ENCODE measurements at regions not wholly inside any gene's neighbourhood (a gene's known extent, or its start where the extent isn't known, plus 50 kb on each side); places are given as distances from the start of the nearest gene placed in this dataset.

DNA sequence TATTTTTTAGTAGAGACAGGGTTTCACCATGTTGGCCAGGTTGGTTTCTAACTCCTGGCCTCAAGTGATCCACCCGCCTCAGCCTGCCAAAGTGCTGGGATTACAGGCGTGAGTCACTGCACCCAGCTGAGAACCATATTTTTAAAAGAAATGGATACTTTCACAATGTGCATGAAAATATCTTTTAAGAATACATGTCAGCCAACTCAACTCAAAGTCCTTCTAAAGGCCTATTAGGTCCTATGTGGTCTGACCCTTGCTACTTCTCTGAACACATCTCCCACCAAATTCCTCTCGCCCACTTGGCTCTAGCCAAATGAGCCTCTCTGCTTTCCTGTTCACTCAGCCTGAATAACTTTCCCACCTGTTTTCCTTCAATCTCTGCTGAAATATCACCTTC lies 119.6 kb downstream of the MTX2 start:
- DNase-seq (ENCODE audit: low read depth) = no peak

DNA sequence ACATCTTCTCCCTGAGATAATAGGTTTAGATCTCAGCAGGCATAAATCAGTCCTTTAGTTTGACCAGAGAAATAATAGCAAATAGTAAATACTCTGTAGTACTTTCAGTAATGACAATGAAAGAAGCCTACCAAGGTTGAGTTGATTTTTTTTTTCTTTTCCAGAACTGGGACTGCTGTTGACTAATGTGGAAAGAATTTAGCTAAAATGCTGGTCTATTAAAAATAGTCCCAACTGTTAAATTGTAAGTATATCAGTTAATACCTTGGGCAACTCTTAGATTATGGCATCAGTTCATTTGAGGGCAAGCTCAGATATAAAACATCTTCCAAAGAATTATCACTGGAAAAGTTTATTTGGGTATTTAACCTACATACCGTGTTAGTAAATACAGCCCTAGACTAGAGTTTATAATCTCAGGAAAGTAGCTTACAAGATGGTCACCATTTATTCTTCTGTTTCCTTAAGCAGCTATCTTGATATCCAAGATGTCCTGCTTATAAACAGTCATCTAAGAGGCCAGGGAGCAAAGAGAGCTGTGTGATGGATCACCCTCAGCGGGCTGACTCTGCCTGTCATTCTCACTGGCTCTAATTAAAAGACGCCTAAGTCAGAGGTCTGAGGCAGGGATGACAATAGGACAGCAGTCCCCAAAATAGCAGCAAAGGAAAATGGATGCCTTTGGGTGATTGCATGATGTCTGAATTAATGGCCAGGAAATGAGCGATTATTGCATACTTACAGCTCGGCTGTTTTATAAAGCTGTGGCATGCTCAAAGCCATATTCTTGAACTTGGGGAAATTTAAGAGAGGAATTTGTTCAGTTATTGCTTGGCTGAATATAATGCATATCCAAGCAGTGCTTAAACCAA lies 121.3 kb downstream of the MTX2 start:
- DNase-seq (ENCODE audit: low read depth) = no peak

DNA sequence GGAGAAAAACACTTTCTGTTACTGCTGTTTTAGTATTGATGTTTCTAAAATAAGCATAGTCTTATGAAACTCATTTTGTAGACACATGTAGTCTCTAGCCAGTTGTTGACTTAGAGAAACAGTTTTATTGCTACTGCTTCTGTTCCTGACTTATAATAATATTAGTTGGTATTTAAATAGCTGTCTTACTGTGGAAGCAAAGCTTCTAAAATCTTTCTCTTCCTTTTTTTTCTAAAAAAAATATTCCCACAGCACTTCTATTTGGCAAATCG lies 121.8 kb downstream of the MTX2 start:
- no peak for DNase-seq (ENCODE audit: low read depth)

DNA sequence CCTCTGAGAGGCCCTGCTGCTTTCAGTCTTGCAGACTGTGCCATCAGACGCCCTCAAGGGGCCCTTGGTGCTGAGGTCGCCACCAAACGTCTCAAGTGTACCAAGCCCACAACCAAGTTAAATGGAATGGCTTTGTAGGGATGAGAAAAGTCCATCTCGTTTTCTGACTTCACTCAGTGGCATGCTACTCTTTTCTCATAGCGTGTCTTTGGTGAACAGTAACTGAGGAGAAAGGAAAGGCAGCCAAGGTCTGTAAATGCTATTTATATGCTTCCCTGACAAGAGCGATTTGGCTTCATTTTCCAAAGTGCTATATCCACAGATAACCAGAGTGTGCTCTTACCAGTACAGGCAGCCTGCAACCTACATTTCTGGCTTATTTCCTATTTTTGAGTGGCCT lies 123.0 kb downstream of the MTX2 start:
- no peak for DNase-seq (ENCODE audit: low read depth)

DNA sequence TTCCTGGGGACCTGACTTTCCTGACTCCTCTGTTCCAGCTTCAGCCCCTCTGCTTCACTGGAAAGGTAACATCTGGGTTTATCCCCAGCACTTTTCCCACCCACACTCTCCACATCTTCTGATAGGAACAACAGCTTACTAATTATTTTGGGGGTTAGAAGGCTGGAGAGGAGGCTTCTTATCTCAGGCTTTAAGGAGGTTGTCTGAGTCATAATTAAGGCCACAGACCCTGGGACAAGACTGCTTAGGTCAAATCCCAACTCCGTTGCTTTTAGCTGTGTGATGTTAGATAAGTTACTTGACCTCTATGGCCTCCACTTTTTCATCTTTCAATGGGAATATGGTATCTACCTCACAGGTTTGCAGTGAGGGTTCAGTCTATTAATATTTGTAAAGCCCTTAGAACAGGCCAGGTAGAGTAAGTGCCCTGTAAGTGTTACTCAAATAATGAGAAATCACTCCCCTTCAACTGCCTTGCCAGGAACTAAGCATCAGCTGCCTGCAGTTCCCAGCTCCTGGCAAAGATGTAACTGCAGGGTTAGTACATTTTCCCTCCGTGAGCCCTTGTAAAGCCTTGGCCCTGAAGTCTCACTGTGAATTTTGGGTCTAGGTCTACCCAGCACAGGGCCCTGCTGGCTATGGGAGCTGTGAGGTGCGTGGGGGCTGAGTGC lies 123.6 kb downstream of the MTX2 start:
- DNase-seq (ENCODE audit: low read depth) = no peak

DNA sequence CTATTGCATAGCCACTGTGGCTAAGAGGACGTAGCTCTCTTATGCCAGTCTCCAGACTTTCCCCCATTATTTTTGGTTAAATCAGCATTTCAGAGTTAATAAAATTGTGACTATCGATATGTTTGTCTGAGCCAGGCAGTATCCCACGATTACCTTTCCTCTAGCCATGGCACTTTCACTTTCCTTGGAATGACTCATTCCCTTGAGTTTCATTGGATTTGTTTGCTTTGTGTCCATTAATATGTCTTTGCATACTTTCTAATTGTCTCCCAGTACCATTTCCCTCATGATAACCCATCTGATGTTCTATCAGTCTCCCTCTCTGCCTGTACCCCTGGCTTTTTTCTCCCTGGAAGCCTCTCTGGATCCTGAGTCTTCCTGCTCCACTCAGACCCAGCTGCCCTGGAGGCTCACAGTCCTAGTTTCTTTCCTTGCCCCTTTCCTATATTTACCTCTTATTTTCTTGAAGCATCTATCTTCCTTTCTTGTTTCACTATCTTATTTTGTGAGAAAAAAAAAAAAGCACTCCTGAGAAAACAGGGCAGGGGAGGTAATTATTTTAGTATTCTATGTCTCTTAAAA lies 126.1 kb downstream of the MTX2 start:
- DNase-seq (ENCODE audit: low read depth) = no peak

DNA sequence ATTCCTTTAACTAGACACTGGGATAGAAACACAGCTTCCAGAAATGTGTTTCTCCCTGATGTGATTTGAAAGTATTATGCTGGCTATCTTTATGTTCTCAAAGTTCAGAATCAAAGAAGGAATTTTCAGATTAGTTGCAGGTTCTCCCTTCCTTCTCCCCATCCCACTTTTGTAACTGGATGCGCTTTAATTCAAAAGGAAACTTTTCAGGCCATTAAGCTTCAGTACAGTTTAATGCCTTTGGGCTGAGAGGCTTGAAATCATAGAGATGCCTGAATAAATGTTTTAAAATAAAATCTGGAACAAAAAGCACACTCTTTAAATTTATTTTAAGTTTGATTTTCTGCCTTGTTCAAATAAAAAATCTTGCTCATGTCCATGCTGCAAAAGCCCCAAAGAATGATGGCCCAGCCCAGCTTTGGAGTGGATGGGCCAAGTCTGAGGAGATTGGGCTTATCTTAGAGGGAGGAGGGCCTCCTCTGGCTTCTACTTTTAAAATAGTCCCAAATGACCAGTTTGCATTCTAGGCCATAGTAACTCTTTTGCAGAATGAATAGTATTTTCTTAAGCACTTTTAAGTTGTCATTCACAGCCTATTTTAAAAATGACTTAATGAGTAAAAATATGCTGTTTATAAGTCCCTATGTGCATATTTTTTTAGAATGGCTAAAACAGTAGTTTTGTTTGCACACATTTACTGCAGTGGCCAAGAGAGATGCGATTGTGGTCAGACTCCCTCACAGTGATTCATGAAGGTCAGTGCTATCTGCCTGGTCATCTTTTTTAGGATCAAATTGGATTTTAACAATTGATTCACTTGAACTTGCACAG lies 129.2 kb downstream of the MTX2 start:
- no peak for DNase-seq (ENCODE audit: low read depth)

DNA sequence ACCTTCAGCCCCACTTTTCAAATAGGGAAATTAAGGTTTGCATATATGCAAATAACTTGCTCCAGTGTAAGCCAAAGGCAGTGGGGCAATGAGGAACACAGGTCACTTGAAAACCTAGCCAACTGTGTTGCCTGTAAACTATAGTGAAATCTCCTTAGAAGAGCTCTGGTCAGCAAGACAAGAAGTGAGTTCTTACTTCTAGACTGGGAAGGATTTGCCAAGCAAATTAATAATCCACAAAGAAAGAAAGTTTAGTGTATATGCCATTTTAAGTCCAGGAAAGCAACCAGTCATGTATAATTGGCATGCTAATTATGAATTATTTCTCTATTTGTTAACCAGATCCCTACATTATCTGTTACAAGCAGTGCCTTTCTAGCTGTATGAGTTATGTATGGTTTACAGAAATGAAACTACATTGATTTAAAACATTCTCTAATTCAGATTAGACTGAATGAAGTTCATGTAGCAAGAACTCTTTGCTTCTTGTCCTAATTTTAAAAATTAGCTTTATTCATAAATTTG lies 129.9 kb downstream of the MTX2 start:
- DNase-seq (ENCODE audit: low read depth) = no peak

DNA sequence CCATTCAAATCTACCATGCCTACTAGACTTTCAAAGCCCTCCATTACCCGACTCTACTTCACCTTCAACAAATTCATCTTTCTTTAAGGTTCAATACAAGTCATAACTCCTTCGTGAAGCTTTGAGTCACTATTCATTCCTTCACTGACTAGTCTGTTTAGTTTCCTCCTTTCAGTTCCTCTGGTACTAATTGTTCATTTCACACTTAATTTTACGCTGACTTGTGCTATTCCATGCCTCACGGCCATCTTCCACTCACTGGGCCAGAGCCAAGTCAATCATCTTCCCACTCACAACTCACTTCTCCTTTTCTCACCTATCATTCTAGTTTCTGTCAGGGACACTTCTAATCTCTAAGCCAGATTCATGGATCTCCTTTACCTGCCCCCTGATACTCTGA lies 136.2 kb downstream of the MTX2 start:
- DNase-seq (ENCODE audit: low read depth) = no peak

DNA sequence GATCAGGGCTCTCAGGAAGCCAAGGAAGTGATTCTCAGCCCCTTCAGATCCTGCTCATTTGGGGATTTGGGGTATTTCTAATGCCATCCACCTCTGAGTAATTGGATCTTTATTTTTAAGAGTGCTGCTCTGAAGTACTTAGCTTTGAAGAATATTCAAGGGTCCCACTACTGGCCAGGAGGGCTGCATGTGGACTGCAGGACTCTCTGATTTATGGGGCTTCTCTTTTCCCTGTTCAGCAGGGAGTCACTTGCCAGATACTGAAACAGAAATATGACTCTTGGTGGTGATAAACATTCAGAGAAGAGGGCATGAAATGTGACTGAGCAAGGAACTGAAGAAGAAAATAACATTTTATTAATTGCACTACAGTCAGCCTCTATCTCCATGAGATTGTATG lies 138.5 kb downstream of the MTX2 start:
- DNase-seq (ENCODE audit: low read depth) = no peak

DNA sequence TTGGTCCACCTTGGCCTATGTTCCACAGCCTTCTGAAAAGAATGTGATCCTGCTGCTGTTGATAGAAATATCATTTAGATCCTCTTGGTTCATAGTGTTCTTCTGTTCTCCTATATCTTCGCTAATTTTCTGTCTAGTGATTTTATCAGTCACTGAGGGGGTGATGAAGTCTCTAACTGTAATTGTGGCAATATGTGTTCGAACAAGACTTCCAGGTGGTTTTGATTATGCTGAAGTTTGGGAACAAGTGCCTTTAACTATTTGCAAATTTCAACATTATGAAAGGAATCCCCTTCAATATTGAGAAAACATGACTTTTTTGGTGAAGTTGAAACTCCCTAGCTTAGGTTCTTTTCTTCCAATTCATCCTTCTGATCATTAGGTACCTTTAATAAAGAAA lies 140.4 kb downstream of the MTX2 start:
- no peak for DNase-seq (ENCODE audit: low read depth)

DNA sequence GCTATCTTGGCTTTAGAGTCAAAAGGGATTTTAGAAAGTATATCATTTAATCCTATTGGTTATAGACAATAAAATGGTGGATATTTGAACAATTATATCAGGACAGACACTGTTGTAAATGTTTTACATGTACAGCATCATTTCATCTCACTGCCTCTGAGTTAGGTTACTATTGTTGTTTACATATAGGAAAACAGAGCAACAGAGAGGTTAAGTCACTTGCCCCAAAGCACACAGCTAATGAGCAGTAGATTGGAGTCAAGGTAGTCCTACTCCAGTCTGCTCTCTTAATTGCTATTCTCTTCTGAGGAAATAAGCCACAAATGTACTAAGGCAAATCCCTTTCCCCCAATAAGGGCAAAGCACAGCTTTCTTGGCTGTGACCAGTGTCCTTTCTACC lies 142.9 kb downstream of the MTX2 start:
- DNase-seq (ENCODE audit: low read depth) = no peak

DNA sequence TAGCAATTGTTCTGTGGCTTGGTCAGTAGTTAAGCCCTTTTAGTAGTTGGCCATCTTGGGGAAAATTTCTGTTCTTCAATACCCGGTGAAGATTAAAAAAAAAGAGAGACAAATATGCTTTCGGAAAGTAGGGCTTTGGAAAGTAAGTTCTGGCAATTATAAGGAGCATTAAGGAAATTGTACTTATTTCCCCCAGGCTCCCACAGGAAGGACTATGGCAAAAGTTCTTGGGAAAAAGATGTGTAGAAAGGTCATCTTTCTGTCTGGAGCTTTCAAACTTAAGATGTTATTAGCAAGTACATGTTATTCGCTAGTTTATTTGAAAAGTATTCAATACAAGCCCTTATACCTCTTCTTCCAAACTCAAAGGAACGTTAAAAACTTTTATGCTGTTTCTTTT lies 144.5 kb downstream of the MTX2 start:
- no peak for DNase-seq (ENCODE audit: low read depth)

DNA sequence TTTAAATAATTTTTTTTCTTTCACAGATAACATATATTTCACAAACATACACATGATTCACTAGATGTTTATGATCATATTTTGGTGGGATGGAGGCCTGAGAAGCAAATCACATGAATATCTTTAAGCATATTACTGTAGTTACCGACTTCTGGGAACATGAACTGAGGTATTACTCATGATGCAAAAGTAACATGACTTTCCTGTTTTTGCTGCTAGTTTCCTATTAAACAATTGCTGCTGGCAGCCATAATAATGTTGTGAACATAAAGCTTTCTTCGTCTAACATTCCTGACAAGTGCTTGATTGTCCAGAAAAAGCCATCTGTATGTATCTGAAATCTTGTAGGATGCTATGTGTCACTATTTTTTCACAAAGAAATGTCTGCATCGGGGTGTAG lies 145.4 kb downstream of the MTX2 start:
- no peak for DNase-seq (ENCODE audit: low read depth)

DNA sequence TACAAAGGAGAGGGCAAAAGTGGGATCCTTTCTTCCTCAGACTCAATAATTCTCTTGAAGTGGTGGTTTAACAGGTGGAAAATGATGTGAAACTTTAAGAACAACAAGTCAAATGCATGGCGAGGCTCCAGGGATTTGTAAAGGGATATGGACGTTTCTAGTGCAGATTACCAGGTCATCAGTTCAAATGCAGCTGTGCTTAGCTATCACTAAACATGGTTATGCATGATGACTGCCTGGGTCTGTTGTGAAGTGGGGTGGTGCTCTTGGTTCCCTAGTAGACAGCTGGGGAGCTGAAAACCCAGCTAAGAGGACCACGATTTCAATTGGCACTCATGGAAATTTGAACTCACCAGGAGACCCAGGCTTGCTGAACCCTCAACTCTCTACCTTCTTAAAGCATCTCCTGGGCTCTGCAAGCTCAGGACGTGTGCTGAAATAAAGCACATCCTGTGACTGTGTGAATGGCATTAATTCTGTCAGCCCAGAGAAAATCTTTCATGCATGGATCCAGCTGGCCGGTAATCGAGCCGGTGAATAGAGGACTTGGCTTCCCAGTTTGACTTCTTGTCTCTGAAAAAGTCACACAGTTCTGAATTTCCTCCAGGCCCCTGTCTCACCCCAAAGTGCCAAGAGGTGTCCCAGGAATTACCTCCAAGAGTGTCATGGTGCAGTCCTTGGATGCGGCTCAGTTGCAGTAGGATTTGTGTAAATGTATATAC lies 146.1 kb downstream of the MTX2 start:
- DNase-seq (ENCODE audit: low read depth) = no peak

DNA sequence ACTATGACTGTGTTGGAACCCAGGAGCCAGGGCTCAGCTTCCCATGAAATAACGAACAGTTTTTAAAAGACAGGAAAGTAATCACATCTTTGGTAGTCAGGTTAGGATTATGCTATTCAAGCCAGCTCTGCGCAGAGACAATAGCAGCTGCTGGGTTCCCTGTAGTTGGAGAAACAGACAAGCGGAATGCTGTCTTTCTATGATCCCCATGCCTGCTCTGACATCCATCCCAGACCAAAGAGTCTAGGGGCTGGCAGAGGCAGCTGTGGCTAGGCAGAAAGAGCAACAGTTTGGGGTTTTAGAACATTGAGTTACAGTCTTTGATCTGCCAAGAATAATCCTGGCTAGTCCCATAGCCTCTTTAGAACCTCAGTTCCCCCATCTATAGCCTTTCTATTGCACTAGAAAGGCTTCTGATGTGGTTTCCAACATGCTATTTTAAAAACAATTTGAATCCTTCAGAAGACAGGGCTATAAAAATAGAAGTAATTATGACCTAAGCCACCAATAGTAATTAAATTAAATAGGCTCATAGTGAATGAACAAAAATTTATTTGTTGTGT lies 146.8 kb downstream of the MTX2 start:
- DNase-seq (ENCODE audit: low read depth) = no peak

DNA sequence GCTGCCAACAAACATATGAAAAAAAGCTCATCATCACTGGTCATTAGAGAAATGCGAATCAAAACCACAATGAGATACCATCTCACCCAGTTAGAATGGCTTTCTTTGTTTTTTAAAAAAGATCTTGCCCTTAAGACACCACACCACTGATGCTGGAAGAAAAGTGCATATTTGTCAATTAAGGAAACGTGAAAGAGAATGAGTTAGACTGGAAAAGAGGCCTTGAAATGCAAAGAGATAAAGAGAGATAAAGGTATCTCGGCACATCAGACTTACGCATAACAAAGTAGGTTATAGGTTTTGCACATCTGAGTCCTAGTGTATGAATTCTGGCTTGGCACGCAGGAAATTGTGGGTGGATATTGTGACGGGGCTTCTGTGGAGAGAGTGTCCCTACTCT lies 149.5 kb downstream of the MTX2 start:
- DNase-seq (ENCODE audit: low read depth) = no peak

DNA sequence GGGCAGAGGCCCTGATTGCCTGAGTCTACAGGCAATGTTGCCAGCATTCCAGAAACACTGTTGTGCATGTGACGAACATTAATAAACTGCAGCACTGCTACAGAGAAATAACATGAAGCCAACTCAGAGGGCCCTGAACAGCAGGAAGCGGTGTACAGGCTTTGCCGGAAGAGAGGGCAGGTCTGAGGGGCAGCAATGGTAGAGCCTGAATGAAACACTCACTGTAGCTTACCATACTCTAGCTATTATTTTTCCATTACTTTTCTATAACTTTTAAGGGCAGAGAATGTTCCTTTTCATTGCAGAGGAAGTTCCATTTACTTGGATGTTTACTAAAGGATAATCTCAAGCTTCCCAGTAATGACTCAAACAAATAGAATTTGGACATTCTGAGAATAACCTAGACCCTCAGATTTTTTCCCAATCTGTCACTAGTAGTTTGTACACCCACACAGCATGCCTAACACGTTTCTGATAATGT lies 150.4 kb downstream of the MTX2 start:
- DNase-seq (ENCODE audit: low read depth) = peak; percentile 68

DNA sequence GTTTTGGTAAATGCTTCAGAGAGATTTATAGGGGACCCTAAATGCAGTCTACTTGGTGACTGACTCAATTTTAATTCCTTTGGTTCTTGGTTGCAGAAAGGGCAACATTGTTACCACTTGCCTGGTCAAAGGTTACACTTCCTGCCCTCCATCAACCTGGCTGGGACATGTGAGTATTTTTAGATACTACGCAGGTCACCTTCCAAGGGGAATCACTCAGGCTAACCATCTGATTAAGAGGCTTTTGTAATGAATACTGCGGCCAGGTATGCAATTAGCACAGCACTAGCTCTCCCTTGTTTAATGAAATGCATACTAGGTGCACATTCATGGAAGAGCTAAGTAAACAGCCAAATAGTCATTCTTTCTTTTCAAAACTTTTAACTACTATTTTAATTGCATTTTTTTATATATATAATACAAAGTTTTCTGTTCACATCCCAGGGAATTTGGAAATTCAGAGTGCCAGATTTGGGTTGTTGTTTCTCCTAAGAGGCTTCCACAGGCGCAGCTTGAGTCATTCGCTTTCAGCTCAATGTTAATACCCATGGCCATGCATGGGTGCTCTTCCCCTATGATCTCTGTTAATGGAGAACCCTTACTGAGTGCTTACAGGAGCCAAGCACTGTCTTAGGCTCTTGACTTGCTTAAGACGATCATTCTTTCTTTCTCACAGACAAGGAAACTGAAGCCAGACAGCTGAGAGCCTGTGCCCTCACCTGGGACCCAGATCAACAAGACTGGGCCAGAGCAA lies 152.2 kb downstream of the MTX2 start:
- DNase-seq (ENCODE audit: low read depth) = no peak

DNA sequence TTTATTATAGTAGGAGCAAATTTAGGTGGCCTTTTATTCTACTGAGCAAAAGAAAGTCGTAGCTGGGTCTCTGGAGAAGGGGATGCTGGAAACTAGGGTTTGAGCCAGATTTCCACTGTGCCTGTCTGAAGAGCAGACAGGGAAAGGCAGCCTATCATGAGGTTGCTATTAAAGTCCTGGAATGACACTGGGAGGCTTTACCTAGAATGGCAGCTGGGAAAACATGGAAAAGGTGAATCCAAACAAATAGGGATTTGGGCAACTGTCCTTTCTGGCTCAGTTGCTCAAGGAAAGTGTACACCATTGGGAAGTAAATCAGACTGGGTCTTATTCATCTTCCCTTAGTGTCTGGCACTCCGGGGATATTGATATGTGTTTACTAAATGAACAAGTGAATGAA lies 154.6 kb downstream of the MTX2 start:
- no peak for DNase-seq (ENCODE audit: low read depth)

DNA sequence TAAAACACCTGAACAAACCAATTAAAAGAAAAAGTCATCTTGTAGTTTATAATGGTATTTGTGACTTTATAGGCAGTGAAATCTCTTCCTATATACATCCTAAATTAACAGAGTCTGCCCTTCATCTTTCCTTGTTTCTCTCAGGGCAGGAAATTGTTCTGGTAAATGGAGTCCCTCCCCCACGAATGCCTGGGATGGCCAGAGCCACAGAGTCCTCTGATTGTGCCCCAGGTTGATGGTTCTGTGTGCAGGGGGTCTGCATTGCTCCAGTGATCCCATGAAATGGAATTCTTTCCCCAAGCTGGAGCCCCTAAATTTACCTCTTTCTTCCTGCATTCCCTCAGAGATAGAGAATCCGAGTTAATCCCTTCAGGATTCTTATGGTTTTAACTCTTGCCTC lies 155.5 kb downstream of the MTX2 start:
- DNase-seq (ENCODE audit: low read depth) = no peak

Measured in HS-27A (cell line).